MM.1S (cell line): ENCODE measurements at regions not wholly inside any gene's neighbourhood (a gene's known extent, or its start where the extent isn't known, plus 50 kb on each side); places are given as distances from the start of the nearest gene placed in this dataset.

Experiments
- DNase-seq: peaks from one replicate; pipeline ENCODE4 v3.0.0-alpha.2; 2015
- H2AFZ ChIP-seq: fragments of 300-600 bp; sonication (generic); 2 replicates; pipeline ENCODE4 v1.6.0; 2016; ENCODE audit warnings: antibody characterized with exemption, low read length
- H3F3A ChIP-seq: fragments of 300-600 bp; sonication (generic); 2 replicates; pipeline ENCODE4 v1.6.1; 2016; ENCODE audit warnings: mild to moderate bottlenecking, antibody characterized with exemption, low read length, moderate library complexity, mixed read lengths; ENCODE audit not compliant: insufficient read depth
- H3K27ac ChIP-seq: fragments of 300-600 bp; sonication (generic); 2 replicates; pipeline ENCODE4 v1.5.1; 2016; ENCODE audit warnings: mild to moderate bottlenecking, low read length
- H3K27me3 ChIP-seq: fragments of 300-600 bp; sonication (generic); replicated peaks from 2 replicates; pipeline ENCODE4 v1.6.0; 2016; ENCODE audit warnings: low read length; ENCODE audit not compliant: insufficient read depth
- H3K36me3 ChIP-seq: fragments of 300-600 bp; sonication (generic); replicated peaks from 2 replicates; pipeline ENCODE4 v1.6.1; 2016; ENCODE audit warnings: mild to moderate bottlenecking, low read length, mixed read lengths; ENCODE audit not compliant: insufficient read depth
- H3K4me1 ChIP-seq: fragments of 300-600 bp; sonication (generic); 2 replicates; pipeline ENCODE4 v1.6.1; 2016; ENCODE audit warnings: low read length, mixed read lengths
- H3K4me2 ChIP-seq: fragments of 300-600 bp; sonication (generic); 2 replicates; pipeline ENCODE4 v1.6.0; 2016; ENCODE audit warnings: low read depth, low read length
- H3K4me3 ChIP-seq: fragments of 300-600 bp; sonication (generic); 2 replicates; pipeline ENCODE4 v1.5.1; 2016; ENCODE audit warnings: low read length, mixed read lengths
- H3K79me2 ChIP-seq: fragments of 300-600 bp; sonication (generic); 2 replicates; pipeline ENCODE4 v1.6.1; 2016; ENCODE audit warnings: mixed run types, low read length, mixed read lengths
- H3K9ac ChIP-seq: fragments of 300-600 bp; sonication (generic); 2 replicates; pipeline ENCODE4 v1.6.1; 2016; ENCODE audit warnings: low read length, mixed read lengths
- H3K9me2 ChIP-seq: fragments of 300-600 bp; sonication (generic); replicated peaks from 2 replicates; pipeline ENCODE4 v1.6.1; 2016; ENCODE audit warnings: mild to moderate bottlenecking, low read length, mixed read lengths; ENCODE audit not compliant: insufficient read depth
- H3K9me3 ChIP-seq: fragments of 300-600 bp; sonication (generic); replicated peaks from 2 replicates; pipeline ENCODE4 v1.6.1; 2016; ENCODE audit warnings: mild to moderate bottlenecking, low read length, mixed read lengths; ENCODE audit not compliant: insufficient read depth
- H4K20me1 ChIP-seq: fragments of 300-600 bp; sonication (generic); 2 replicates; pipeline ENCODE4 v1.6.1; 2016; ENCODE audit warnings: mild to moderate bottlenecking, low read length, moderate library complexity, mixed read lengths; ENCODE audit not compliant: insufficient read depth
- EZH2 ChIP-seq: fragments of 300-600 bp; sonication (generic); optimal IDR thresholded peaks from 2 replicates; pipeline ENCODE3; 2017; ENCODE audit warnings: low read depth, mild to moderate bottlenecking, antibody characterized with exemption, low read length, mixed read lengths
- EZH2phosphoT487 ChIP-seq: fragments of 300-600 bp; sonication (generic); IDR thresholded peaks from 2 replicates; pipeline ENCODE4 v1.6.1; 2018; ENCODE audit warnings: antibody characterized with exemption, low read length
- TF ChIP-seq, protein P1 (sequence below): fragments of 300-600 bp; sonication (generic); IDR thresholded peaks from 2 replicates; pipeline ENCODE4 v1.5.1; 2016; ENCODE audit warnings: antibody characterized with exemption, low read length, mixed read lengths

DNA sequence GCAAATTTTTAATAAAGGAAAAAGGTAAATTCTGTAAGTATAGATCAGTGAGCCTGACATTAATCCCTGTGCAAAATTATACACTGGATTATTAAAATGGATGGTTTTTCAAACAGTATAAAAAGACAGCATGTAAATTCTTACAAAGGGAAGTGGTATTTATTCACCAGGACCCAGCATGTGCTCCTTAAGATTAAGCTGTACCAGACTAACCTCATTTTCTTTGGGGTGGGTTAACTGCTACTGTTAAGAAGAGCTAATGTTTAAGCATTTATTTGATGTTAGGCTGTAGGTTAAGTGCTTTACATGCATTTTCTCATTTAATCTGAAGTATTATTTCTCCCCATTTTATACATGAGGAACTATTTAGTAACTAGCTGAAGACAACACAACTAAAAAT lies 60.3 kb upstream of the RFX3 start:
- no peak overlapping the region for H3K4me2 ChIP-seq
- no peaks in the 10 kb centered on the region for H3K9me3 ChIP-seq
- no peak for DNase-seq
- no peak overlapping the region for H3K9ac ChIP-seq
- H3K9me2 ChIP-seq: no peaks in the 10 kb centered on the region
- no peak overlapping the region for H2AFZ ChIP-seq
- no peaks in the 10 kb centered on the region for H3K27me3 ChIP-seq
- no peaks in the 10 kb centered on the region for H3K36me3 ChIP-seq
- H4K20me1 ChIP-seq: no peaks in the 10 kb centered on the region
- H3F3A ChIP-seq: no peaks in the 10 kb centered on the region
- no peak overlapping the region for H3K4me3 ChIP-seq
- H3K4me1 ChIP-seq: no peaks in the 10 kb centered on the region
- no peaks in the 10 kb centered on the region for H3K79me2 ChIP-seq
- TF ChIP-seq EZH2 (no peak), EZH2phosphoT487 (no peak)
- TF ChIP-seq, protein P1, sequence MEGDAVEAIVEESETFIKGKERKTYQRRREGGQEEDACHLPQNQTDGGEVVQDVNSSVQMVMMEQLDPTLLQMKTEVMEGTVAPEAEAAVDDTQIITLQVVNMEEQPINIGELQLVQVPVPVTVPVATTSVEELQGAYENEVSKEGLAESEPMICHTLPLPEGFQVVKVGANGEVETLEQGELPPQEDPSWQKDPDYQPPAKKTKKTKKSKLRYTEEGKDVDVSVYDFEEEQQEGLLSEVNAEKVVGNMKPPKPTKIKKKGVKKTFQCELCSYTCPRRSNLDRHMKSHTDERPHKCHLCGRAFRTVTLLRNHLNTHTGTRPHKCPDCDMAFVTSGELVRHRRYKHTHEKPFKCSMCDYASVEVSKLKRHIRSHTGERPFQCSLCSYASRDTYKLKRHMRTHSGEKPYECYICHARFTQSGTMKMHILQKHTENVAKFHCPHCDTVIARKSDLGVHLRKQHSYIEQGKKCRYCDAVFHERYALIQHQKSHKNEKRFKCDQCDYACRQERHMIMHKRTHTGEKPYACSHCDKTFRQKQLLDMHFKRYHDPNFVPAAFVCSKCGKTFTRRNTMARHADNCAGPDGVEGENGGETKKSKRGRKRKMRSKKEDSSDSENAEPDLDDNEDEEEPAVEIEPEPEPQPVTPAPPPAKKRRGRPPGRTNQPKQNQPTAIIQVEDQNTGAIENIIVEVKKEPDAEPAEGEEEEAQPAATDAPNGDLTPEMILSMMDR: no peak
- no peak overlapping the region for H3K27ac ChIP-seq

DNA sequence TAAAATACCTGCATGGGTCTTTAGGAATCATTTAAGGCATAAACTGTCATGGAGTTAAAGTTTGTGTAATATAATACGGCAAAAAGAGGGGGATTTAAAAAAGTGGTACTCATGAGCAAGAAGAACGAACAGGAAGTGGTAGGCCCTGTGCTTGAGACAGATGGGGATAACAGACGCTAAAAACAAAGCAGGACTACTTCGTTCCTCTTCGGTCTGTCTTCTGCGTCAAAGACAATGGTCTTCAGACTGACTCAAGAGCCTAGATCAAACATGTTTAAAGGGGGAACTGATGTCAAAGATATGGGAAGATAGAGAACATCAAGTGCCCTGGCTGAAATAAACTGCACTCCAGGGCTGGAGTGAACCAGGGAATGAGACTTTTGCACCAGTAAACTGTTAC lies 59.8 kb upstream of the RFX3 start:
- Histone ChIP-seq H4K20me1 (no peaks in the 10 kb centered on the region), H3F3A (no peaks in the 10 kb centered on the region), H2AFZ (no peak overlapping the region), H3K36me3 (no peaks in the 10 kb centered on the region), H3K27me3 (no peaks in the 10 kb centered on the region), H3K9me2 (no peaks in the 10 kb centered on the region), H3K27ac (no peak overlapping the region), H3K4me2 (no peak overlapping the region), H3K9me3 (no peaks in the 10 kb centered on the region), H3K79me2 (no peaks in the 10 kb centered on the region), H3K4me3 (no peak overlapping the region), H3K9ac (no peak overlapping the region), H3K4me1 (no peaks in the 10 kb centered on the region)
- TF ChIP-seq, protein P1: no peak
- TF ChIP-seq EZH2: no peak
- TF ChIP-seq EZH2phosphoT487: no peak
- DNase-seq: no peak

DNA sequence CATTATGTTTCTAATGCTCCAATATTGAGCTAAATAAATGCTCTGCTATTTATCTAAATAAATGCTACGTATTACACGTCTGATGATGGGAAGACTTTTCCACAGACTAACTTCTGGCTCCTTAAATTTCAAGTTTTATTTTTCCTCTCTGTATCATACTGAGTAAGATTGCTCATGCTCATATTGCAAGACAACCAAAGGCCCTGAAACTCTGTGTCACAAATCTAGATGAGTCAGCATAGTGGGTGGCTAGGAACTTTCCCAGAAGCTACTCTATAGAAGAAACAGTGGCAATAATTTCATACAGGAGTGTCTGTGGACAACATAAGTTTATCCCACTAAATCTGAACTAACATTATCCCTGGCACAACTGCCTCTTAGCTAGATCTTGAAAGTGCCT lies 53.0 kb upstream of the RFX3 start:
- no peak overlapping the region for H3K27ac ChIP-seq
- DNase-seq: no peak
- H3K36me3 ChIP-seq: no peaks in the 10 kb centered on the region
- no peaks in the 10 kb centered on the region for H3K4me1 ChIP-seq
- TF ChIP-seq EZH2: no peak
- H3K4me2 ChIP-seq: no peak overlapping the region
- no peak overlapping the region for H3K9ac ChIP-seq
- no peaks in the 10 kb centered on the region for H3K9me3 ChIP-seq
- H4K20me1 ChIP-seq: no peaks in the 10 kb centered on the region
- H2AFZ ChIP-seq: no peak overlapping the region
- H3K79me2 ChIP-seq: no peaks in the 10 kb centered on the region
- no peaks in the 10 kb centered on the region for H3F3A ChIP-seq
- no peak overlapping the region for H3K4me3 ChIP-seq
- no peaks in the 10 kb centered on the region for H3K9me2 ChIP-seq
- no peaks in the 10 kb centered on the region for H3K27me3 ChIP-seq

DNA sequence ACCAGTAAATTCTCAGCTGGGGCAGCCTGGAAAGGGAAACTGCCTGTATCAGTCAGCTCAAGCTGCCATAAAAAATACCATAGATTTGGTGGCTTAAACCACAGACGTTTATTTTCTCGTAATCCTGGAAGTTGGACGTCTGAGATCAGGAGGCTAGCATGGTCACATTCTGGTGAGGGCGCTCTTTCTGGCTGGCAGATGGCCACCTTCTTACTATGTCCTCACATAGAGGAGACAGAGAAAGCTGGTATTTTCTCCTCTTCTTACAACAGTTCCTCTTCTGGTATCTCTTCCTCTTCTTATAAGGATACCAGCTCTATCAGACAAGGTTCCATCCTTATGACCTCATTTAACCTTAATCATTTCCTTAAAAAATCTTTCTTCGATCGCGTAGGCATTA lies 50.5 kb upstream of the RFX3 start:
- TF ChIP-seq, protein P1: no peak
- TF ChIP-seq EZH2phosphoT487 (no peak), EZH2 (no peak)
- H3K79me2 ChIP-seq: no peaks in the 10 kb centered on the region
- no peaks in the 10 kb centered on the region for H3K4me1 ChIP-seq
- no peaks in the 10 kb centered on the region for H4K20me1 ChIP-seq
- no peak overlapping the region for H3K4me2 ChIP-seq
- no peak overlapping the region for H2AFZ ChIP-seq
- H3K9me2 ChIP-seq: no peaks in the 10 kb centered on the region
- no peak overlapping the region for H3K4me3 ChIP-seq
- H3F3A ChIP-seq: no peaks in the 10 kb centered on the region
- H3K27ac ChIP-seq: no peak overlapping the region
- no peaks in the 10 kb centered on the region for H3K9me3 ChIP-seq
- H3K36me3 ChIP-seq: no peaks in the 10 kb centered on the region
- H3K9ac ChIP-seq: no peak overlapping the region
- no peak for DNase-seq
- no peaks in the 10 kb centered on the region for H3K27me3 ChIP-seq
